ENCODE measurements at regions not wholly inside any gene's neighbourhood (a gene's known extent, or its start where the extent isn't known, plus 50 kb on each side); places are given as distances from the start of the nearest gene placed in this dataset.
"Not testable (repeated sequence)": the region's sequence is repeated elsewhere in the genome, so short reads cannot be mapped to it uniquely, and the experiment has no call there.

- no peak for TF ChIP-seq CTCF (IDR thresholded peaks at IDR 0.05)
- Histone ChIP-seq H3K36me3 (ENCODE audit: low read depth) (no peaks in the 10 kb centered on the region), H3K4me1 (ENCODE audit: low read depth) (peaks cover 9% of the 10 kb centered on the region), H3K9me3 (no peaks in the 10 kb centered on the region), H3K4me3 (no peak overlapping the region)
- ATAC-seq, result peak; percentile 61
- peak in 1 of 3 donors; percentile 57 for DNase-seq
- intact Hi-C loops (cut with DNase I, micrococcal nuclease), result no loop called here
Observed at GRCh38 chr14:34052658-34053014, 101.8 kb upstream of the EGLN3 start.

GRCh38 chr14:34051966-34052657 lies 101.2 kb upstream of the EGLN3 start:
- no peaks in the 10 kb centered on the region for H3K9me3 ChIP-seq
- peak; percentile 97 for ATAC-seq
- no peak for TF ChIP-seq CTCF (IDR thresholded peaks at IDR 0.05)
- H3K36me3 ChIP-seq (ENCODE audit: low read depth), result no peaks in the 10 kb centered on the region
- H3K4me1 ChIP-seq (ENCODE audit: low read depth), result peaks cover 9% of the 10 kb centered on the region
- H3K4me3 ChIP-seq, result no peak overlapping the region
- peak in 2 of 3 donors; percentile 29 to 76 for DNase-seq
- intact Hi-C loops (cut with DNase I, micrococcal nuclease), result no loop called here

- Histone ChIP-seq H3K4me1 (ENCODE audit: low read depth) (peaks cover 9% of the 10 kb centered on the region), H3K36me3 (ENCODE audit: low read depth) (no peaks in the 10 kb centered on the region), H3K9me3 (no peaks in the 10 kb centered on the region), H3K4me3 (no peak overlapping the region)
- ATAC-seq, result no peak
- no peak for TF ChIP-seq CTCF (IDR thresholded peaks at IDR 0.05)
- intact Hi-C loops (cut with DNase I, micrococcal nuclease), result no loop called here
- DNase-seq, result no peak
Observed at GRCh38 chr14:34050606-34051005, 99.7 kb upstream of the EGLN3 start.

GRCh38 chr14:34049790-34050189 lies 98.9 kb upstream of the EGLN3 start:
- ATAC-seq, result no peak
- no peak for DNase-seq
- Histone ChIP-seq H3K36me3 (ENCODE audit: low read depth) (no peaks in the 10 kb centered on the region), H3K4me3 (no peak overlapping the region), H3K9me3 (no peaks in the 10 kb centered on the region), H3K4me1 (ENCODE audit: low read depth) (peaks cover 9% of the 10 kb centered on the region)
- intact Hi-C loops (cut with DNase I, micrococcal nuclease), result no loop called here
- no peak for TF ChIP-seq CTCF (IDR thresholded peaks at IDR 0.05)

GRCh38 chr14:34049187-34049586 lies 98.3 kb upstream of the EGLN3 start:
- H3K9me3 ChIP-seq; intact Hi-C loops (cut with DNase I, micrococcal nuclease); H3K4me1 ChIP-seq (ENCODE audit: low read depth); H3K36me3 ChIP-seq (ENCODE audit: low read depth); ATAC-seq; H3K4me3 ChIP-seq; DNase-seq: not testable (repeated sequence)

- no peaks in the 10 kb centered on the region for H3K36me3 ChIP-seq (ENCODE audit: low read depth)
- TF ChIP-seq CTCF (IDR thresholded peaks at IDR 0.05), result no peak
- DNase-seq (no peak), ATAC-seq (no peak)
- no peaks in the 10 kb centered on the region for H3K9me3 ChIP-seq
- intact Hi-C loops (cut with DNase I, micrococcal nuclease), result no loop called here
- H3K4me1 ChIP-seq (ENCODE audit: low read depth), result peaks cover 6% of the 10 kb centered on the region
- no peak overlapping the region for H3K4me3 ChIP-seq
Observed at GRCh38 chr14:34046799-34047520, 96.1 kb upstream of the EGLN3 start.
